ENCODE measurements at regions not wholly inside any gene's neighbourhood (a gene's known extent, or its start where the extent isn't known, plus 50 kb on each side); places are given as distances from the start of the nearest gene placed in this dataset.

DNA sequence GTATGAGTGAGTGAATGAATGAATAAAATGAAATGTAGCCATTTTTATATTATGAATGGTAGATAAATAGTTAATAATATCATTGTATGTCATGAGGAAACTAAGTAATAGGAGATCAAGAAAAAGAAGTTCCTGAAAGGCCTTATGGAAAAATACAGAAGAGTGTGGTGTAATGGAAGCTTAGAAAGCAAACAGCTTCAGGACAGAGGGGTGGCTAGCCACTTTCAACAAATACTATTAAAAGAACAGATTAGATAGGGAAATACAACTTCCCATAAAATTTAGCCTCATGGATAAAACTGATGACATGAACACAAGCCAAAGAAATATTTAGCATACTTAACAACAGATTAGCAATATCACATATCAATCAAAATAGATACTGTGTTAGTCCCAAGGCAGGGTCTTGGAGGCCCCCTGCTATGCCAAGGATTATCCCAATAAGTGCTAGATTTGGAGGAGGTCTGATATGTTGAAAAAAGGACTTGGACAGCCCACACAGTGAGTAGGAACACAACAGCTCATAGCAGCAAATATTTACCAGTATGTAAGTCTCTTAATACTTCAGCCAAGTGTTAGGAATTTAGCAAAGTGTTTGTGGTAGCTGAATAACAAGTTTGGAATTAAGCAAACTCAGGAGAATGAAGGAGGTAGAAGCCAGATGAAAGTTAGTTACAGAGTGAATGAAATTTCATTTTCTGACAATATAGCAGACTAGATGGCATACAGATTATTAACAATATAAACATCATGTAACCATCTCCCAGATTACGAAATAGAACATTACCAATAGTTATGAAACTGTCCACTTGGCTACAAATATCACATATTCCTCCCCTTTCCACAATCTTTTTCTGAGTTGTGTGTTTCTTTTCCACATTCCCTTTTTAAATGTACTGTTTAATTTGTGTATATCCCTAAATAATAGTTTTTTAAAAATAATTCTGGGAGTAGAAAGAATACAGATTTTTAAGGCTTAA lies 1632.0 kb downstream of the PCDH9 start:
- TF ChIP-seq, protein P1, sequence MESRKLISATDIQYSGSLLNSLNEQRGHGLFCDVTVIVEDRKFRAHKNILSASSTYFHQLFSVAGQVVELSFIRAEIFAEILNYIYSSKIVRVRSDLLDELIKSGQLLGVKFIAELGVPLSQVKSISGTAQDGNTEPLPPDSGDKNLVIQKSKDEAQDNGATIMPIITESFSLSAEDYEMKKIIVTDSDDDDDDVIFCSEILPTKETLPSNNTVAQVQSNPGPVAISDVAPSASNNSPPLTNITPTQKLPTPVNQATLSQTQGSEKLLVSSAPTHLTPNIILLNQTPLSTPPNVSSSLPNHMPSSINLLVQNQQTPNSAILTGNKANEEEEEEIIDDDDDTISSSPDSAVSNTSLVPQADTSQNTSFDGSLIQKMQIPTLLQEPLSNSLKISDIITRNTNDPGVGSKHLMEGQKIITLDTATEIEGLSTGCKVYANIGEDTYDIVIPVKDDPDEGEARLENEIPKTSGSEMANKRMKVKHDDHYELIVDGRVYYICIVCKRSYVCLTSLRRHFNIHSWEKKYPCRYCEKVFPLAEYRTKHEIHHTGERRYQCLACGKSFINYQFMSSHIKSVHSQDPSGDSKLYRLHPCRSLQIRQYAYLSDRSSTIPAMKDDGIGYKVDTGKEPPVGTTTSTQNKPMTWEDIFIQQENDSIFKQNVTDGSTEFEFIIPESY (IDR thresholded peaks at IDR 0.05) = no peak
- no peak for TF ChIP-seq RAD21 (IDR thresholded peaks at IDR 0.05)
- TF ChIP-seq, protein P2, sequence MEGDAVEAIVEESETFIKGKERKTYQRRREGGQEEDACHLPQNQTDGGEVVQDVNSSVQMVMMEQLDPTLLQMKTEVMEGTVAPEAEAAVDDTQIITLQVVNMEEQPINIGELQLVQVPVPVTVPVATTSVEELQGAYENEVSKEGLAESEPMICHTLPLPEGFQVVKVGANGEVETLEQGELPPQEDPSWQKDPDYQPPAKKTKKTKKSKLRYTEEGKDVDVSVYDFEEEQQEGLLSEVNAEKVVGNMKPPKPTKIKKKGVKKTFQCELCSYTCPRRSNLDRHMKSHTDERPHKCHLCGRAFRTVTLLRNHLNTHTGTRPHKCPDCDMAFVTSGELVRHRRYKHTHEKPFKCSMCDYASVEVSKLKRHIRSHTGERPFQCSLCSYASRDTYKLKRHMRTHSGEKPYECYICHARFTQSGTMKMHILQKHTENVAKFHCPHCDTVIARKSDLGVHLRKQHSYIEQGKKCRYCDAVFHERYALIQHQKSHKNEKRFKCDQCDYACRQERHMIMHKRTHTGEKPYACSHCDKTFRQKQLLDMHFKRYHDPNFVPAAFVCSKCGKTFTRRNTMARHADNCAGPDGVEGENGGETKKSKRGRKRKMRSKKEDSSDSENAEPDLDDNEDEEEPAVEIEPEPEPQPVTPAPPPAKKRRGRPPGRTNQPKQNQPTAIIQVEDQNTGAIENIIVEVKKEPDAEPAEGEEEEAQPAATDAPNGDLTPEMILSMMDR (IDR thresholded peaks at IDR 0.05; ENCODE audit: low read depth, low read length, missing input control) = no peak
- TF ChIP-seq, protein P3, sequence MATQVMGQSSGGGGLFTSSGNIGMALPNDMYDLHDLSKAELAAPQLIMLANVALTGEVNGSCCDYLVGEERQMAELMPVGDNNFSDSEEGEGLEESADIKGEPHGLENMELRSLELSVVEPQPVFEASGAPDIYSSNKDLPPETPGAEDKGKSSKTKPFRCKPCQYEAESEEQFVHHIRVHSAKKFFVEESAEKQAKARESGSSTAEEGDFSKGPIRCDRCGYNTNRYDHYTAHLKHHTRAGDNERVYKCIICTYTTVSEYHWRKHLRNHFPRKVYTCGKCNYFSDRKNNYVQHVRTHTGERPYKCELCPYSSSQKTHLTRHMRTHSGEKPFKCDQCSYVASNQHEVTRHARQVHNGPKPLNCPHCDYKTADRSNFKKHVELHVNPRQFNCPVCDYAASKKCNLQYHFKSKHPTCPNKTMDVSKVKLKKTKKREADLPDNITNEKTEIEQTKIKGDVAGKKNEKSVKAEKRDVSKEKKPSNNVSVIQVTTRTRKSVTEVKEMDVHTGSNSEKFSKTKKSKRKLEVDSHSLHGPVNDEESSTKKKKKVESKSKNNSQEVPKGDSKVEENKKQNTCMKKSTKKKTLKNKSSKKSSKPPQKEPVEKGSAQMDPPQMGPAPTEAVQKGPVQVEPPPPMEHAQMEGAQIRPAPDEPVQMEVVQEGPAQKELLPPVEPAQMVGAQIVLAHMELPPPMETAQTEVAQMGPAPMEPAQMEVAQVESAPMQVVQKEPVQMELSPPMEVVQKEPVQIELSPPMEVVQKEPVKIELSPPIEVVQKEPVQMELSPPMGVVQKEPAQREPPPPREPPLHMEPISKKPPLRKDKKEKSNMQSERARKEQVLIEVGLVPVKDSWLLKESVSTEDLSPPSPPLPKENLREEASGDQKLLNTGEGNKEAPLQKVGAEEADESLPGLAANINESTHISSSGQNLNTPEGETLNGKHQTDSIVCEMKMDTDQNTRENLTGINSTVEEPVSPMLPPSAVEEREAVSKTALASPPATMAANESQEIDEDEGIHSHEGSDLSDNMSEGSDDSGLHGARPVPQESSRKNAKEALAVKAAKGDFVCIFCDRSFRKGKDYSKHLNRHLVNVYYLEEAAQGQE (IDR thresholded peaks at IDR 0.05) = no peak
- TF ChIP-seq, protein P4, sequence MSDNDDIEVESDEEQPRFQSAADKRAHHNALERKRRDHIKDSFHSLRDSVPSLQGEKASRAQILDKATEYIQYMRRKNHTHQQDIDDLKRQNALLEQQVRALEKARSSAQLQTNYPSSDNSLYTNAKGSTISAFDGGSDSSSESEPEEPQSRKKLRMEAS (IDR thresholded peaks at IDR 0.05) = no peak
- no peak for TF ChIP-seq YY1 (IDR thresholded peaks at IDR 0.05)
- no peak for TF ChIP-seq SP1 (IDR thresholded peaks at IDR 0.05)
- no peak for TF ChIP-seq RXRA (IDR thresholded peaks at IDR 0.05)
- TF ChIP-seq EGR1 (IDR thresholded peaks at IDR 0.05; ENCODE audit: low read depth in 2 of 2) = no peak
- TF ChIP-seq HNF4A (conservative IDR thresholded peaks at IDR 0.05) = no peak

Measured in liver (tissue), 3 donors.